Mesendoderm (in vitro differentiated cells): ENCODE measurements at regions not wholly inside any gene's neighbourhood (a gene's known extent, or its start where the extent isn't known, plus 50 kb on each side); places are given as distances from the start of the nearest gene placed in this dataset.
A peak's percentile ranks its signal among the peaks of the same experiment; 100 is the strongest.

Experiments
- DNase-seq: peaks from one replicate; pipeline ENCODE4 v3.0.0; 2013
- H2AK5ac ChIP-seq: 2 replicates; pipeline ENCODE4 v1.6.1; 2013; ENCODE audit warnings: low read length, inconsistent platforms
- H2BK120ac ChIP-seq: 2 replicates; pipeline ENCODE4 v1.6.1; 2013; ENCODE audit warnings: low read depth, mild to moderate bottlenecking, low read length, moderate library complexity, mixed read lengths
- H2BK15ac ChIP-seq: replicated peaks from 2 replicates; pipeline ENCODE4 v1.6.1; 2013; ENCODE audit warnings: low read depth, mild to moderate bottlenecking, moderate library complexity
- H2BK5ac ChIP-seq: 2 replicates; pipeline ENCODE4 v1.6.1; 2013; ENCODE audit warnings: low read length, inconsistent platforms
- H3K18ac ChIP-seq: 2 replicates; pipeline ENCODE4 v1.6.1; 2013; ENCODE audit warnings: mild to moderate bottlenecking, low read length, mixed read lengths
- H3K23ac ChIP-seq: one replicate; pipeline ENCODE4 v1.6.1; 2013; ENCODE audit warnings: low read length
- H3K27ac ChIP-seq: 2 replicates; pipeline ENCODE4 v1.5.1; 2013; ENCODE audit warnings: low read depth, mild to moderate bottlenecking, inconsistent platforms, low read length, moderate library complexity
- H3K27me3 ChIP-seq: 2 replicates; pipeline ENCODE4 v1.6.1; 2013; ENCODE audit warnings: low read length, control low read depth, mild to moderate bottlenecking, inconsistent platforms; ENCODE audit not compliant: insufficient read depth, poor library complexity
- H3K36me3 ChIP-seq: 2 replicates; pipeline ENCODE4 v1.6.1; 2013; ENCODE audit warnings: low read length, inconsistent platforms; ENCODE audit not compliant: control insufficient read depth, insufficient read depth
- H3K4ac ChIP-seq: one replicate; pipeline ENCODE4 v1.6.1; 2013; ENCODE audit warnings: low read depth, mild to moderate bottlenecking, low read length, moderate library complexity
- H3K4me1 ChIP-seq: 2 replicates; pipeline ENCODE4 v1.6.1; 2013; ENCODE audit warnings: low read depth, low read length, inconsistent platforms; ENCODE audit not compliant: control insufficient read depth
- H3K4me2 ChIP-seq: 2 replicates; pipeline ENCODE4 v1.6.1; 2013; ENCODE audit warnings: low read length
- H3K4me3 ChIP-seq: 2 replicates; pipeline ENCODE4 v1.5.1; 2013; ENCODE audit warnings: mild to moderate bottlenecking, low read length
- H3K56ac ChIP-seq: one replicate; pipeline ENCODE4 v1.6.1; 2013; ENCODE audit warnings: low read length
- H3K79me1 ChIP-seq: 2 replicates; pipeline ENCODE4 v1.6.1; 2013; ENCODE audit warnings: low read length, inconsistent platforms
- H3K79me2 ChIP-seq: 2 replicates; pipeline ENCODE4 v1.6.1; 2013; ENCODE audit warnings: mild to moderate bottlenecking, low read length; ENCODE audit not compliant: control insufficient read depth, insufficient read depth
- H3K9ac ChIP-seq: 2 replicates; pipeline ENCODE4 v1.6.1; 2013; ENCODE audit warnings: low read length, inconsistent platforms
- H4K5ac ChIP-seq: one replicate; pipeline ENCODE4 v1.6.1; 2013; ENCODE audit warnings: low read length
- H4K8ac ChIP-seq: one replicate; pipeline ENCODE4 v1.6.1; 2013; ENCODE audit warnings: low read depth, mild to moderate bottlenecking, control low read depth, low read length, moderate library complexity
- WGBS: extraction: QIAGEN DNeasy Blood & Tissue Kit; methylation state at CpG from one replicate; pipeline ENCODE4 v1.1.7; 2013; ENCODE audit warnings: low lambda C conversion rate, missing lambda C conversion rate; ENCODE audit not compliant: insufficient coverage; ENCODE audit errors: extremely low coverage; 5-methylcytosine and 5-hydroxymethylcytosine counted together

DNA sequence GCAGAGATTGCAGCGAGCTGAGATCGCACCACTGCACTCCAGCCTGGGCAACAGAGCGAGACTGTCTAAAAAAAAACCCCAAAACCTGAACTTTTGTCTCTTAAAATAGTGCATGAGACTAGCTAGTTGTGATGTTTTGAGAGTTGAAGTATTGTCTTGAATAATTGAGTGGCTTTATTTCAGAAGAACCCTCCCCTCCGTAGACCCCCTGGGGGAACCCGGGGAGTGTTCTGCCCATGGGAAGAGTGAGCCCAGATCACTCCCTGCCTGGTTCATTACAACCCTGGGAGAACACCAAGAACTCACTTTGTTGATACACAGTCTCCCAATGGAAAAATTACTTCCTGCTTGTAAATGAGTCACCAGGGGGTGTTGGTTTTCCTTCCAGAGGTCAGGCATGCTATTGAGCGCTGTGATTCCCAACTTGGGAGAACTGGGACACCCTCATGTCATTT lies 65.3 kb upstream of the SHISA3 start:
- no peak overlapping the region for H3K23ac ChIP-seq
- no peaks in the 10 kb centered on the region for H3K4me1 ChIP-seq
- no peak overlapping the region for H3K18ac ChIP-seq
- H3K9ac ChIP-seq: no peak overlapping the region
- no CpG with 5 or more reads among the region's 6 CpGs for WGBS
- H3K27me3 ChIP-seq: no peaks in the 10 kb centered on the region
- no peak overlapping the region for H2BK120ac ChIP-seq
- no peak overlapping the region for H2BK15ac ChIP-seq
- H3K36me3 ChIP-seq: no peaks in the 10 kb centered on the region
- no peak overlapping the region for H3K4me3 ChIP-seq
- DNase-seq: no peak
- H4K5ac ChIP-seq: no peak overlapping the region
- no peaks in the 10 kb centered on the region for H3K79me1 ChIP-seq
- H2BK5ac ChIP-seq: no peak overlapping the region
- no peak overlapping the region for H3K27ac ChIP-seq
- no peak overlapping the region for H2AK5ac ChIP-seq
- H4K8ac ChIP-seq: no peak overlapping the region
- H3K4me2 ChIP-seq: no peak overlapping the region
- H3K56ac ChIP-seq: no peak overlapping the region
- H3K4ac ChIP-seq: no peak overlapping the region
- H3K79me2 ChIP-seq: no peaks in the 10 kb centered on the region

DNA sequence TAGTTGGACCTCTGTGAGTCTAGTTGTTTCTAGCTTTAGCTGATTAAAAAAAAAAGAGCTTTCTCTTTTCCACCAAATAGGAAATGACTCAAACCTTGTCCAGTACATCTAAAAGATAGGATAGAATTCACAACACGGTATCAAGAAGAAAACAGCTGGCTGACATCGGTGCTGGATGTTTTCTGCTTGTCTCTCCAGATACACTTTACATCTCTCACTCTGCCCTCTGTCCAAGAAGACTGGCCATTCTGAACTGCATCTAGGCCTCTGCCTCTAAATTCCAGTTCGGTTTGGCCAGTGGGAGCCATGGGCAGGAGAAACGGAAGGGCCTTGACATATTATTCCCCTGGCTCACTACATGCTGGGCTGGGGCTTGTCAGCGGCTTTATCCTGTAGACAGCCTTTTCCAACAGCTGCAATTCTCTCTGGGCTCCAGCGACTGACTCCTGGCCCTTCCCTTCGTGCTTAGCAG lies 57.3 kb upstream of the SHISA3 start:
- Histone ChIP-seq H3K36me3 (no peaks in the 10 kb centered on the region), H2BK120ac (no peak overlapping the region), H2BK5ac (no peak overlapping the region), H4K8ac (no peak overlapping the region), H3K27ac (no peak overlapping the region), H3K4ac (peak overlapping the region; percentile 31), H3K27me3 (no peaks in the 10 kb centered on the region), H3K56ac (no peak overlapping the region), H3K18ac (no peak overlapping the region), H2AK5ac (no peak overlapping the region), H3K4me2 (no peak overlapping the region), H3K23ac (no peak overlapping the region), H2BK15ac (no peak overlapping the region), H3K4me1 (no peaks in the 10 kb centered on the region), H4K5ac (no peak overlapping the region), H3K9ac (no peak overlapping the region), H3K79me2 (no peaks in the 10 kb centered on the region), H3K4me3 (no peak overlapping the region), H3K79me1 (no peaks in the 10 kb centered on the region)
- no CpG with 5 or more reads among the region's 7 CpGs for WGBS
- DNase-seq: no peak

DNA sequence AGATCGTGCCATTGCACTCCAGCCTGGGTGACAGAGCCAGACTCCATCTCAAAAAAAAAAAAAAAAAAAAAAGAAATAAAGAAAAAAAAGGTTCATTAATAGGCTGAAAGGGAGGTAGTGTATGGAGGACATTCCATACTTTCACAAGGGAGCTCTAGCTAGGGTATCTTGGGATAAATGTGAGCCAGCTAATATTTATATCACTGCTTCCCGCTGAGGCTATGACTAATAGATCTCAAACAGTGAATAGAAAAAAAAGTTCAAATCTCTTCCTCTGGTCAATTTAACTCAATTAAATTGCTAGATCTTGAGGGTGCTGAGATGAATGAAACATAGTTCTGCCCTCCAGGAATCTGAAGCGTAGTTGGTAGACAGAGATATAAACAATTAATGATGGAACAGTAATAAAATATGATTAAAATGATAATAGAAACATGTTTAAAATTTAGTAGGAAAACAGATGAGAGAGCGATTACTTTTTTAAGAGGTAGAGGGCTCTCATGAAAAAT lies 55.7 kb upstream of the SHISA3 start:
- Histone ChIP-seq H3K9ac (no peak overlapping the region), H3K4me3 (no peak overlapping the region), H3K4ac (no peak overlapping the region), H3K18ac (no peak overlapping the region), H3K79me1 (no peaks in the 10 kb centered on the region), H3K4me1 (no peaks in the 10 kb centered on the region), H2BK15ac (no peak overlapping the region), H3K23ac (no peak overlapping the region), H4K5ac (no peak overlapping the region), H4K8ac (no peak overlapping the region), H3K79me2 (no peaks in the 10 kb centered on the region), H3K27me3 (no peaks in the 10 kb centered on the region), H2BK5ac (no peak overlapping the region), H3K27ac (no peak overlapping the region), H2AK5ac (no peak overlapping the region), H2BK120ac (no peak overlapping the region), H3K56ac (no peak overlapping the region), H3K4me2 (no peak overlapping the region), H3K36me3 (no peaks in the 10 kb centered on the region)
- WGBS: no CpG with 5 or more reads among the region's 4 CpGs
- DNase-seq: no peak

- WGBS: no CpG with 5 or more reads among the region's 2 CpGs
- Histone ChIP-seq H4K5ac (no peak overlapping the region), H2BK5ac (no peak overlapping the region)
Measured at GRCh38 chr4:42342459-42342858, 54.8 kb upstream of the SHISA3 start.

GRCh38 chr4:42344309-42344708 lies 53.0 kb upstream of the SHISA3 start:
- Histone ChIP-seq H4K8ac (no peak overlapping the region), H3K23ac (no peak overlapping the region), H2AK5ac (no peak overlapping the region), H3K27ac (no peak overlapping the region), H2BK120ac (no peak overlapping the region), H2BK15ac (no peak overlapping the region), H3K56ac (no peak overlapping the region), H3K18ac (no peak overlapping the region), H3K4ac (no peak overlapping the region), H3K9ac (no peak overlapping the region), H3K27me3 (no peaks in the 10 kb centered on the region), H3K4me2 (no peak overlapping the region), H4K5ac (no peak overlapping the region), H3K4me3 (no peak overlapping the region), H3K4me1 (no peaks in the 10 kb centered on the region), H3K36me3 (no peaks in the 10 kb centered on the region), H2BK5ac (no peak overlapping the region), H3K79me2 (no peaks in the 10 kb centered on the region), H3K79me1 (no peaks in the 10 kb centered on the region)
- no CpG with 5 or more reads among the region's 8 CpGs for WGBS
- DNase-seq: no peak

More at GRCh38 chr4:42342459-42342858, 54.8 kb upstream of the SHISA3 start:
- H3K79me2 ChIP-seq: no peaks in the 10 kb centered on the region
- H2BK120ac ChIP-seq: no peak overlapping the region
- H3K27me3 ChIP-seq: no peaks in the 10 kb centered on the region
- no peak for DNase-seq
- H3K79me1 ChIP-seq: no peaks in the 10 kb centered on the region
- no peaks in the 10 kb centered on the region for H3K36me3 ChIP-seq
- no peak overlapping the region for H3K4ac ChIP-seq
- no peak overlapping the region for H3K56ac ChIP-seq
- no peak overlapping the region for H2AK5ac ChIP-seq
- H2BK15ac ChIP-seq: no peak overlapping the region
- no peak overlapping the region for H3K27ac ChIP-seq
- H3K18ac ChIP-seq: no peak overlapping the region
- H3K4me3 ChIP-seq: no peak overlapping the region
- H3K23ac ChIP-seq: no peak overlapping the region
- H3K4me2 ChIP-seq: no peak overlapping the region
- no peaks in the 10 kb centered on the region for H3K4me1 ChIP-seq
- no peak overlapping the region for H3K9ac ChIP-seq
- H4K8ac ChIP-seq: no peak overlapping the region

- Histone ChIP-seq H3K18ac (no peak overlapping the region), H3K79me1 (no peaks in the 10 kb centered on the region), H3K79me2 (no peaks in the 10 kb centered on the region), H2AK5ac (no peak overlapping the region), H4K5ac (no peak overlapping the region), H3K4me1 (no peaks in the 10 kb centered on the region), H3K27ac (no peak overlapping the region), H2BK120ac (no peak overlapping the region), H2BK5ac (no peak overlapping the region), H3K9ac (no peak overlapping the region), H3K27me3 (no peaks in the 10 kb centered on the region), H3K4me2 (no peak overlapping the region), H4K8ac (no peak overlapping the region), H3K4ac (no peak overlapping the region), H3K36me3 (no peaks in the 10 kb centered on the region), H3K23ac (no peak overlapping the region), H3K56ac (no peak overlapping the region), H2BK15ac (no peak overlapping the region), H3K4me3 (no peak overlapping the region)
- WGBS: no CpG with 5 or more reads among the region's 2 CpGs
- DNase-seq: no peak
Measured at GRCh38 chr4:42344749-42345148, 52.5 kb upstream of the SHISA3 start.
